Aorta (tissue), 5 donors: ENCODE measurements at regions not wholly inside any gene's neighbourhood (a gene's known extent, or its start where the extent isn't known, plus 50 kb on each side); places are given as distances from the start of the nearest gene placed in this dataset.

ENCODE experiments used
- ATAC-seq: fragments of 200-7000 bp; cut with Tn5 transposase; one replicate; pipeline ENCODE4 v1.9.1; 2022; ENCODE audit warnings: moderate library complexity; ENCODE audit not compliant: low FRiP score
- DNase-seq, 2 donors: peaks; one replicate each; pipeline ENCODE4 v3.0.0-alpha.2; 2020
- H3K27ac ChIP-seq, 2 donors: one replicate each; pipeline ENCODE4 v1.5.1; 2013; ENCODE audit warnings: low read length in 2 of 2, mild to moderate bottlenecking in 2 of 2, moderate library complexity in 2 of 2, control low read depth in 1 of 2, inconsistent platforms in 1 of 2, low read depth in 1 of 2
- H3K27me3 ChIP-seq, 2 donors: one replicate each; pipeline ENCODE4 v1.6.1; 2013; ENCODE audit warnings: control low read depth in 1 of 2, low read length in 1 of 2, mild to moderate bottlenecking in 1 of 2, moderate library complexity in 1 of 2; ENCODE audit not compliant: insufficient read depth in 2 of 2, control insufficient read depth in 1 of 2
- H3K36me3 ChIP-seq, 2 donors: one replicate each; pipeline ENCODE4 v1.6.1; 2013; ENCODE audit warnings: control low read depth in 1 of 2, low read length in 1 of 2, mild to moderate bottlenecking in 1 of 2; ENCODE audit not compliant: insufficient read depth in 2 of 2, control insufficient read depth in 1 of 2
- H3K4me1 ChIP-seq, 2 donors: one replicate each; pipeline ENCODE4 v1.6.1; 2013; ENCODE audit warnings: low read length in 2 of 2, control low read depth in 1 of 2, mild to moderate bottlenecking in 1 of 2, moderate library complexity in 1 of 2; ENCODE audit not compliant: insufficient read depth in 2 of 2, control insufficient read depth in 1 of 2
- H3K4me3 ChIP-seq, 2 donors: one replicate each; pipeline ENCODE4 v1.5.1; 2013; ENCODE audit warnings: low read length in 2 of 2, control low read depth in 1 of 2, mild to moderate bottlenecking in 1 of 2
- H3K9me3 ChIP-seq: one replicate; pipeline ENCODE4 v1.6.1; 2013; ENCODE audit warnings: mild to moderate bottlenecking, low read length; ENCODE audit not compliant: control insufficient read depth
- WGBS, 2 donors: extraction: QIAGEN DNeasy Blood & Tissue Kit; methylation state at CpG; one replicate each; pipeline ENCODE4 v1.1.7; 2013; 5-methylcytosine and 5-hydroxymethylcytosine counted together
- intact Hi-C, 2 donors: fragments of 100-400 bp; cut with DNase I; formaldehyde crosslinking; loops; one replicate each; pipeline versions ENCODE4 v1.14.2 to v1.15.0; 2022
- donor health status: healthy with polysubstance abuse.
- donor health status: Bipolar disorder and iron deficiency.
- donor health status: DM: no; HTN: no; CAD: no.
- donor health status: DM: no; HTN: no; CAD: no.
- donor health status: DM: yes; HTN: yes; CAD: no.

DNA sequence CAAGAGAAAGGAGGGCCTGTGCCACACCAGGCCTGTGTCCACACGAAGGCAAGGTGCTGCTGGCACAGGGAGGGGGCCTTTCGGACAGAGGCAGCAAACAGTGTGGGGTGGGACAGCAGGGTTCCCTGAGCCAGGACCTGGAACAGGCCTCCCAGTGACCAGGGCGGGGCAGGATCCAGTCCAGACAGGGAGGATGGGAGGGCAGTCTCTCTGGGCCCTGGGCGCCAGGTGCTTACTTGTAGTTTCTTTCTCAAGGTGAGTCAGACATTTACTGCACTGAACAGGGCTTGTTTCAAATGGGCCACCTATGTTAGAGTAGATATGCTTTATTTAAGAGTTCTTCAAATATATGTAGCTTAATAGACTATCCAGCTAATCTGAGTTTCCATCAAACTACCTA is 52.8 kb upstream of the STUM start:
- no peaks in the 10 kb centered on the region for H3K36me3 ChIP-seq
- no peaks in the 10 kb centered on the region for H3K9me3 ChIP-seq
- intact Hi-C loops: no loop called here
- WGBS, 2 donors: 94 to 96% methylated on average over 4 of the region's 4 CpGs
- no peaks in the 10 kb centered on the region for H3K27me3 ChIP-seq
- H3K4me1 ChIP-seq: no peaks in the 10 kb centered on the region
- no peak overlapping the region for H3K4me3 ChIP-seq
- no peak for ATAC-seq
- no peak for DNase-seq
- no peak overlapping the region for H3K27ac ChIP-seq

DNA sequence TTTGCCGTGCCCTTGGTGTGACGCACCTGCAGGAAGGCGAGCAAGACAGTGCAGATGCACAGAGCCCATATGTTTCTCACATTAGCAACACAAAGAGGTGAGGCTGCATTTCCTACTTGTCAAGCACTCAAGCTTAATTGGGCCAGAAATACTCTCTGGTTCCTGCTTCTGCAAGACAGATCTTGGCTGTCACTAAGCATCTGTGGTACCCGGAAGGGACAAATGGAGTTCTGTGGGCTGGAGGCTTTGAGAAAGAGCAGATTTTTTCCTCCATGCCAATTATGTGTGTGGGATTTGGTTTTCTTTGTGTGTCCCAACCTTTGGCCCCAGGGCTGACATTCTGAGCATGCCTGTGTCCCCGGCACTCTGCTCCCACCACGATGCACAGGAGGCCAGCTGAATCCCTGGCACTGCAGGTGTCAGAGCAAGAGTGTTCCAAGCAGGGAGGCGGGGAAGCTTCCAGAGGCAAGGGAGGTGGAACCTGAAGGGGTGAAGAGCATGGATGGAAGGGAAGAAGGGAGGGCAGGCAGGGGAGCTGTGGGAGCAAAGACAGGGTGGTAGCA is 52.0 kb upstream of the STUM start:
- Histone ChIP-seq H3K27me3 (no peaks in the 10 kb centered on the region), H3K36me3 (no peaks in the 10 kb centered on the region), H3K27ac (no peak overlapping the region), H3K9me3 (no peaks in the 10 kb centered on the region), H3K4me1 (no peaks in the 10 kb centered on the region), H3K4me3 (no peak overlapping the region)
- ATAC-seq (no peak), DNase-seq (no peak)
- WGBS, 2 donors: 74 to 75% methylated on average over 7 of the region's 7 CpGs
- intact Hi-C loops: no loop called here

- H3K4me3 ChIP-seq: no peak overlapping the region
- ATAC-seq (peak; percentile 62), DNase-seq (no peak)
- no peaks in the 10 kb centered on the region for H3K27me3 ChIP-seq
- H3K4me1 ChIP-seq: no peaks in the 10 kb centered on the region
- no peaks in the 10 kb centered on the region for H3K36me3 ChIP-seq
- intact Hi-C loops: no loop called here
- H3K9me3 ChIP-seq: no peaks in the 10 kb centered on the region
- WGBS, 2 donors: 99% methylated on average over 5 of the region's 5 CpGs
- H3K27ac ChIP-seq: no peak overlapping the region
Observed at GRCh38 chr1:226497276-226497833, 51.2 kb upstream of the STUM start.

- Histone ChIP-seq H3K4me3 (no peak overlapping the region), H3K27me3 (no peaks in the 10 kb centered on the region), H3K9me3 (no peaks in the 10 kb centered on the region), H3K27ac (no peak overlapping the region), H3K4me1 (no peaks in the 10 kb centered on the region), H3K36me3 (no peaks in the 10 kb centered on the region)
- DNase-seq (no peak), ATAC-seq (no peak)
- intact Hi-C loops: no loop called here
- WGBS, 2 donors: 83 to 84% methylated on average over 12 of the region's 12 CpGs
Observed at GRCh38 chr1:226497991-226498639, 50.4 kb upstream of the STUM start.

DNA sequence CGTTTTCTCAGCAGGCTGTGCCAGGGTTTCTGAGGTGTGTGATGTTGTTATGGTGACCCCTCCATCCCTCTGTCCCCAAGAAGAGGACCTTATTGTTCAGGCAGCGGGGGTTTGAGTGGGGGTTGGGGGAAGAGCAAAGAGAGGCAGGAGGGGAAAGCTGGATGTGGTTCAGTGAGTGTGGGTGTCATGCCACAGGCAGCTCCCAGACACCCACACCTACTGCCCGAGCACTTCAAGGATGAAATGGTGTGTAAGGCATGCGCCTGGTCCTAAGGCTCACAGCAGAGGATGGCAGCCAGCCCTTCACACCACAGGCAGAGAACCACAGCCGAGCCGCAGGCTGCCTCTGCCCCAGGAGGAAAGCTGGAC is 49.9 kb upstream of the STUM start:
- no peaks in the 10 kb centered on the region for H3K9me3 ChIP-seq
- no peaks in the 10 kb centered on the region for H3K4me1 ChIP-seq
- WGBS, 2 donors: 65 to 67% methylated on average over 6 of the region's 6 CpGs
- no peak for DNase-seq
- H3K4me3 ChIP-seq: no peak overlapping the region
- H3K36me3 ChIP-seq: no peaks in the 10 kb centered on the region
- no peak overlapping the region for H3K27ac ChIP-seq
- H3K27me3 ChIP-seq: no peaks in the 10 kb centered on the region
- no peak for ATAC-seq
- intact Hi-C loops: no loop called here
